GM18502 (cell line): ENCODE measurements at regions not wholly inside any gene's neighbourhood (a gene's known extent, or its start where the extent isn't known, plus 50 kb on each side); places are given as distances from the start of the nearest gene placed in this dataset.

Source experiments
- ATAC-seq: cut with Tn5 transposase; IDR thresholded peaks from one replicate; pipeline ENCODE4 v1.9.1; 2021; ENCODE audit warnings: mild to moderate bottlenecking; ENCODE audit not compliant: unreplicated experiment, poor library complexity

DNA sequence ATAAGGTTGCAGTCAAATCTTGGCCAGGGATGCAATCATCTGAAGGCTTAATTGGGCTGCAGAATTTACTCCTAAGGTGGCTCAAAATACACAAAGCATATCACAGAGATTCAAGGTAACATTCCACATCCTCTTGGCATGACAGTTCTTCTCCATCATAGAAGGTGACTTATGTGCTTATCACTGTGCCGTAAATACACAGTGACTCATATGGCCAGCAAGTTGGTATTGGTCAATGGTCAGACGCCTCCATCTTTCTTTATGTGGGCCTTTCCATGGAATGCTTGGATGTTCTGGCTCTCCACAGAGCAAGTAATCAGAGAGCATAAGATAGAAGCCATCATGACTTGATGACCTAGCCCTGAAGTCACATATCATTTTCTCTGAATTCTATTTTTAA lies 168.8 kb upstream of the ST8SIA2 start:
- no peak for ATAC-seq

- ATAC-seq: peak; percentile 60
Observed at GRCh38 chr15:92226020-92226612, 167.6 kb upstream of the ST8SIA2 start.

DNA sequence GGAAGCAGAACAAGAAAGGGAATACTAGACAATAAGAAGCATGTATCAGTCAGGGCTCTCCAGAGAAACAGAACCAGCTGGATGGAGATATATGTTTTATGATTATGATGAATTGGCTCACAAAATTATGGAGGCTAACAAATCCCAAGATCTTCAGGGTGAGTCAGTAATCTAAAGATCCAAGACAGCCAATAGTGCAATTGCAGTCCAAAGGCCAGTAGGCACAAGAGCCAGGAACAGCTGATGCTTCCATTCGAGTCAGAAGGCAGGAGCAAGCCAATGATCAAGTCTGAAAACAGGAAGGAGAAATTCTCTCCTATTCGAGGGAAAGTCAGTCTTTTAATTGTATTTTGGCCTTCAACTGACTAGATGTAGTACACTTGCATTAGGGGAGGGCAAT lies 164.9 kb upstream of the ST8SIA2 start:
- ATAC-seq: no peak

- no peak for ATAC-seq
Observed at GRCh38 chr15:92231461-92231860, 162.2 kb upstream of the ST8SIA2 start.

DNA sequence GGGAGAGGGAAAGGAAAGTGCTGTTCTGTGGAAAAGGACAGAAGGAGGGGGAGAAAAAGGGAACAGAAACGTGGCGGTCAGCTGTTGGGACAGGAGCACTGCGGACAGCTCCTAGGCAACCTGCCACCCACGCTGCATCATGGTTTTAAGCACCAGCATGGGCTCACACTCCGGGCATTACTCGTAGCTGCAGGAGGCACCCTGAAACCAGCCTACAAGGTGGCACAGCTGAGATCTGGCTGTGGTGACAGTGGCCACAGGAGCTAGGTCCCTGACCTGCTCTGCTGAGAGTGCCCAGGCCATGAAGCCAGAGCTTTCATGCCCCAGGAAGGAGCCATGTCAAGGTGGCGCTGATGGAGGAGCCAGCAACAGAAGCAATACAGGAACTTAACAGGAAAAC lies 161.4 kb upstream of the ST8SIA2 start:
- no peak for ATAC-seq

DNA sequence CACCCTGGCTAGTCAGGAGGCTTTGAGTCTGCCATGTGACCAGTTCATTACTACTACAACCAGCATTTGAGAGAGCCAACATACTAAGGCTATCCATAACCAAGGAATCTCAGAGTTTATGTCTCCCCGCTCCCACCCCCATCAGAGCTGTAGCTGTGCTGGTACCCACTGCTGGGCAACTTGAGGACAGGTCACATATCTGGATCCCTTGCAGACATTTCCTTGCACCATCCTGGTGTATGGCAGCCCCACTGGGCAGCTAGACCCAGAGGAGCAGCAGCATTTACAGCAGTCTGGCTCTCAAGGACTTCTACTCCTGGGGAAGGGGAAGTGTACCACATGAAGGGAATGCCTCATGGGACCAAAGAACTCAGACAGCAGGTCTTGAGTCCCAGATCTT lies 160.8 kb upstream of the ST8SIA2 start:
- no peak for ATAC-seq

DNA sequence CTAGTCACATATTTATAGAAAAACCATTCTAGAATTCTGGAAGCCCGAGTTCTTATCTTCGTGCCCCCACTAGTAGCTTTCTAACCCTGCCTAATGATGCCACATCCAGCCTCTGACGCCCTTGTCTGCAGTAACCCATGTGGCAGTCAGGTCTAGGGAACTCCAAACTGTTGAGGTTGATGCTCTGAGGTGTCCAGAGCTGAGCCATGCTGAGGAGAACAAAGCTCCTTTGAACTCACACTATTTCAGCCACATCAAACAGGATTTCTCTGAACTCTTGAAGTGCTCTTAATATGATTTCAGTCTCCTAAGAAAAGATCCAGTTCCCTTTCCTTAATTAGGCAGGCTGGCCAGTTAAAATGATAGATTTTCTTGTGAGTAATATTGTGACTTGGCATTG lies 150.5 kb upstream of the ST8SIA2 start:
- no peak for ATAC-seq

DNA sequence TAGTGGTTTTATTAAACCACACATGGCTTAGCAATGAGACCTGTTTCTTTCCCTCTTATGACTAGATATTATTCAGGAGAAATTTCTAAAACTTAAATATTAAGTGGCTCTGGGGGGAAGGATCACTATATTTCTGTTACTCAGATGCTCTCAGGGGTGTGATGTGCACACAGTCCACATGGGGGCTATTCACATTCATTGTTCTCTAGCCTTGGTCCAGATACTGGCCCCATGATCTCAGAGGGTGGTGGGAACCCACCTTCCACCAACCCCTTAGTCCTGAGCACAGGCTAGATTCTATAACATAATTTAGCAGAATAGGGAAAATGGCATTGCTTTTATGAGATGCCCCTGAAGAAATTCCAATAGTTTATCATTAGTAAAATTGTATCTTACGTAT lies 149.0 kb upstream of the ST8SIA2 start:
- no peak for ATAC-seq

GRCh38 chr15:92247649-92248242 lies 145.9 kb upstream of the ST8SIA2 start:
- ATAC-seq: no peak

GRCh38 chr15:92266796-92267685 lies 126.6 kb upstream of the ST8SIA2 start:
- no peak for ATAC-seq

- ATAC-seq: no peak
Observed at GRCh38 chr15:92268900-92269299, 124.8 kb upstream of the ST8SIA2 start.

DNA sequence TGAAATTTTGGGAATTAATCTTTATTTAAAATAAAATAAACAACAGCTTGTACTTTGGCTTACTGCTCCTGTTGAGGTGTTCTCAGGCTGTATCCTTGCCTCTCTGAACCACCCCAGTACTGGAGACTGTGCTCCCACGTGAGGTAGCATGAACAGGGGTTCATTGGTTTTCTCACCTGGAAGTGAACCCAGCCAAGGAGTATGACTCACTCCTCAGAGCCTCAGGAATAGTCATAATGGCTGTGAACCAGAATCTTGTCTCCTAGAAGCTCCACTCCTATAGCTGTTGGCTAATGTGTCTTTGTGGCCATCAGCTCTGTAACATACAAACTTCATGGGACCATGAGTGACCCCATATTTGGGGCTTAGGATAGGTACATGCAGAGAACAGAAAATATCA lies 122.5 kb upstream of the ST8SIA2 start:
- ATAC-seq: no peak

DNA sequence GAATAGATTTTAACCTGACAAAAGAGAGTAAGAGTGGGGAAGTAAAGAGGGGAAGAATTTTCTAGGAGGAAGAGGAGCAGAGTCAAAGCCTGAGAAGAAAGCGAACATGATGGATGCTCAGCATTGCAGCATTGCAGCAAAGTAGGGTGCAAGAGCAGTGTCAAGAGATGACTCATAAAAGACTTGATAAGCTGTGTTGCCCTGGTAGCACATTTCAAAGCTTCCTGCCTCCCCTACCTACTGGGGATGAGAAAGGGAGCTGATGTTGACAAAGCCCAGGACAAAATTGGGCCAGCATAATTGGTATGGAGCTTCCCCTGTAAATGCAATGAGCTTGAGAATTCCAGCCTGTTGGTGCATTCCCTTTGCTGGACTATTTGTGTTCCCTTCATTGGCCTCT lies 121.6 kb upstream of the ST8SIA2 start:
- ATAC-seq: no peak

DNA sequence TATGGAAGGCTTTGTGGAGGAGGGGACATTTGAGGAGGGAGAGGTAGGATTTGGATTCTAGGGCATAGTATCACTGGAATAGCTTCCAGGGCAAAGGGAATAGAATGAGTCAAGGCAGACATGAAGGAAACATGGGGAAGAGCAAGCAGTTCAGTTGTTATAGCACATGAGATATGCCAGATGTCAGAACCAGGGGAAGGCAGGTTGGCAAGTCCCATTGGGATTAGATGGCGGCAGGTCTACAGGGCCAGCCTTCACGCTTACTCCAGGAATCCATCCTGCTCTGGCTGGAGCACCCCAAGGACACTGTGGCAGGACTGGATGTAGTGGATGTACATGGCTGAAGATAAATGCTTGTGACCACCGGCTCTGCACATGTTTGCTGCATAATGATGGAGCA lies 120.4 kb upstream of the ST8SIA2 start:
- ATAC-seq: no peak

- no peak for ATAC-seq
Observed at GRCh38 chr15:92273723-92274122, 120.0 kb upstream of the ST8SIA2 start.

DNA sequence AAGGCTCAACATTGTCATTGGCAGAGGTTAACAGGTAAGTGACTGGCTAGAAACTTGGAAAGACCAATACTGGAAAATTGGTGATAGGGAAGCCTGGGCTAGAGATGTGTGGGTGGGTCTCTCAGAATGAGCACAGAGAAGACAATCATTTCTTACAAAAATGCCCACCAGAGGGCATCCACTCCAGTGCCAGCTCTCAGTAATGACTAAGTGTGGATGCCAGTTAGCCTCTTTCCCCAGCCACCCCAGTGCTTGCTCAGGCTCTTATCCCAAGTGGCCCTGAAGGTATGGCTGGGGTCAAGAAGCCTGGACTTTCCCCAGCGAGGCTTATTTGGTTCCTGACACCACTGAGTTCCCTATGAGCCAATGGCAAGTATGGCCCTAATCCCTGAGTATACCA lies 115.9 kb upstream of the ST8SIA2 start:
- peak; percentile 67 for ATAC-seq

DNA sequence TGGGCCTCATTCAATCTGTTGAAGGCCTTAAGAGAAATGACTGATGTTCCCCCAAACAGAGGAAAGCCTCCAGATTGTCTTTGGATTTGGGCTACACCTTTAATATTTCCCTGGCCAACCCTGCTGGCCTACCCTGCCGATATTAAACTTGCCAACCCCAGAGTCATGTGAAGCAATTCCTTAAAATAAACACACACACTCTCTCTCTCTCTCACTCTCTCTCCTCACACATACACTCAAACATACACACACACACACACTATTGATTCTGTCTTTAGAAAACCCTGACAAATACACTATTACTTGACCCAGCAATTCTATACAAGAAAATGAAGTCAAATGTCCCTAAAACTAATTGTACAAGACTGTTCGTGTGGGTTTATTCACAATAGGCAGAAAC lies 109.9 kb upstream of the ST8SIA2 start:
- ATAC-seq: no peak

DNA sequence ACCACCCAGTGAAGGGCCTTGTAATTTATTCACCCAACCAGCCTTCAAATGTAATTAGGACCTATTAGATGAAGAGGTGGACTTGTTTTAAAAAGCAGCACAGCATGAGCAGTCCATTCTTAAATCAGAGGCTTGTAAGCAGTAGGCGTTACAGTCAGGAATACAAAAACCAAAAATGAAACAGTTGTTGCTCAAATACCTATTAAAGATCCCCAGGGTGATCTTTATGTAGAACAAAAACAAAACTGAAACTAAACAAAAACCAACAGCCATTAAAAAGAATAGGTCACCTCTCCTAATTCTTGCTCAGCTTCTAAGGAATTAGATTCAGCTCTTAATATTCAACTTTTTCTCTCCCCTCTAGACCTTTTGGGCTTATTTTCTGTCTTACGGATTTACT lies 104.9 kb upstream of the ST8SIA2 start:
- peak; percentile 84 for ATAC-seq

- no peak for ATAC-seq
Observed at GRCh38 chr15:92289733-92290132, 103.9 kb upstream of the ST8SIA2 start.

- no peak for ATAC-seq
Observed at GRCh38 chr15:92290359-92290992, 103.2 kb upstream of the ST8SIA2 start.

GRCh38 chr15:92291900-92292299 lies 101.8 kb upstream of the ST8SIA2 start:
- no peak for ATAC-seq
